CMK (cell line): ENCODE measurements at regions not wholly inside any gene's neighbourhood (a gene's known extent, or its start where the extent isn't known, plus 50 kb on each side); places are given as distances from the start of the nearest gene placed in this dataset.
"Not testable (repeated sequence)": the region's sequence is repeated elsewhere in the genome, so short reads cannot be mapped to it uniquely, and the experiment has no call there.

Experiments used
- DNase-seq: peaks from one replicate; pipeline ENCODE4 v3.0.0-alpha.2; 2010; ENCODE audit warnings: low read depth

GRCh38 chr3:176183181-176183580 lies 1014.1 kb downstream of the TBL1XR1 start:
- no peak for DNase-seq

- no peak for DNase-seq
Observed at GRCh38 chr3:176174060-176174459, 1023.2 kb downstream of the TBL1XR1 start.

- no peak for DNase-seq
Observed at GRCh38 chr3:176172492-176172891, 1024.8 kb downstream of the TBL1XR1 start.

- DNase-seq: no peak
Observed at GRCh38 chr3:176167272-176167671, 1030.0 kb downstream of the TBL1XR1 start.

DNA sequence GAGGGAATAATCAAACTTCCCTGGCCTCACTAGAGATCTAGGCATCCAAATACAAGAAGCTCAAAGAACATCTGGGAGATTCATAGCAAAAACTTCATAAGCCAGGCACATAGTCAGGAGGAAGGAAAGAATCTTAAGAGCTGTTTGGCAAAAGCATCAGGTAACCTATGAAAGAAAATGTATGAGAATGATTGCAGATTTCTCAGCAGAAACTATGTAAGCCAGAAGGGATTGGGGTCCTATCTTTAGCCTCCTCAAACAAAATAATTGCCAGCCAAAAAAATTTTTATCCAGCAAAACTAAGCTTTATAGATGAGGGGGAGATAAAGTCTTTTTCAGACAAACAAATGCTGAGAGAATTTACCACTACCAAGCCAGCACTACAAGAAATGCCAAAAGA lies 1036.3 kb downstream of the TBL1XR1 start:
- DNase-seq: no peak

- DNase-seq: no peak
Observed at GRCh38 chr3:176159796-176160195, 1037.5 kb downstream of the TBL1XR1 start.

DNA sequence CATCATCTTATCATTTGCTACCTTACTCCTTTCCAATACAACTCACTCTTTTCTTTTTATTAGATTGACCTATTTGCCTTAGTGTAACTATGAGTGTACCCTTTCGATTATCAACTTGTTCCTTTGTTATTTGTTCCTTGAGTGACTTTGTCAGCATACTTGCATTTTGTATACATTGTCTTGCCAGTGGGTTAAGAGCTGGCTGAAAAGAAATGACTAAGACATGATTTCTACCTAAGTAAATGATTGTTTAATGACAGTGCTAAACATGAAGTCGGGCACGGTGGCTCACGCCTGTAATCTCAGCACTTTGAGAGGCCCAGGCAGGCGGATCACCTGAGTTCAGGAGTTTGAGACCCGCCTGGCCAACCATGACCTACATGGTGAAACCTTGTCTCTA lies 1042.3 kb downstream of the TBL1XR1 start:
- no peak for DNase-seq

- no peak for DNase-seq
Observed at GRCh38 chr3:176149567-176149966, 1047.7 kb downstream of the TBL1XR1 start.

- DNase-seq: no peak
Observed at GRCh38 chr3:176147251-176147650, 1050.0 kb downstream of the TBL1XR1 start.

DNA sequence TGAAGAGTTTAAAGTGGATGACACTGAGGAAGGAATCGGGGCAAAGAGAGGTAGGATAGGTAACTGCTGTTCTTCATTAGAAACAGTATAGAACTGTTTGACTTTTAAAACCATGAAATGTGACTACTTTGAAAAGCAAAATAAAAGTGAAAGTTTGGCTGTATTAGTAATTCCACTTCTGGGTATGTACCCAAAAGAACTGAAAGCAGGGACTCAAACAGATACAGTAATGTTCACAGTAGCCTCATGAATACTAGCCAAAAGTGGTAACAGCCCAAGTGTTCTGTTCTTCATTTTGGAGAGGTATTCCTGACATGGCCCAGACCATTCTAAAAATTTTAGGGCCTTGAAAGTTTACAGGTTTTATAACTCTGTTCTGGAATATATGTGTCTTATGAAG lies 1055.4 kb downstream of the TBL1XR1 start:
- DNase-seq: no peak

GRCh38 chr3:176120507-176120906 lies 1076.8 kb downstream of the TBL1XR1 start:
- no peak for DNase-seq

DNA sequence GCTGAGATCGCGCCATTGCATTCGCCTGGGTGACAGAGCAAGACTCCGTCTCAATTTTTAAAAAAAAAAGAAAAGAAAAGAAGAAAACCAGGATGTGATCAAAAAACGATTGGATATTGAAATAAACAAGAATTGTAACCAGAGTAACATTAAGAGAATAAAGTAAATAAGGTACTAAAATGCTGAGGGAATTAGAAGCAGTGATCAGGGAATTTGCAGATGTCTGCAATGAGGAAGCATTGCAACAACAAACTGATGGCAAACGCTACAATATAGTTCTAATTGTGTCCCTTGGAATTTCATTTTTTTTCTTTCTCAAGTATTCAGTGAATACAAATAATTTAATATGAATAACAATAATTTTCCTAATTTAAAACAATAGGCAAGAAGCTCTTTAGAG lies 1077.5 kb downstream of the TBL1XR1 start:
- DNase-seq: no peak

DNA sequence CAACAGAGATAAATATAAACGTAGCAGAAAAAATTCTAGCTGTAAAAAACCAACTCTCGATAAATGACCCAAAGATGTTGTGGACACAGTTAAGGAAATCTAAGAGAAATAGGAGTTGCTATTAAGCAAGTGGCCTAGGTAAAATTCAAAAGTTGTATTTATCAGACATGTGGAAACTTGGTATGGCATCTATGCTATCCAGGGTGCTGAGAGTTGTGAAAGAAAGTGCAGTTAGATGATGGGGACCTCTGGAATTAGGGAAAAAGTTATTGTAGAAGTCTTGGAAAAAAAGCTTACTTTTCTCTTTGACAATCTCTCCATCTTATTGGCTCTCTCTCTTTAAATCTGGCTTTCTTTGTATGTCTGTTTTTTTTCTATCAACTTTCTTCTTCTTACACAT lies 1090.9 kb downstream of the TBL1XR1 start:
- DNase-seq: no peak

GRCh38 chr3:176097027-176097426 lies 1100.3 kb downstream of the TBL1XR1 start:
- no peak for DNase-seq

GRCh38 chr3:176093892-176094291 lies 1103.4 kb downstream of the TBL1XR1 start:
- DNase-seq: not testable (repeated sequence)

GRCh38 chr3:176090727-176091126 lies 1106.6 kb downstream of the TBL1XR1 start:
- no peak for DNase-seq

DNA sequence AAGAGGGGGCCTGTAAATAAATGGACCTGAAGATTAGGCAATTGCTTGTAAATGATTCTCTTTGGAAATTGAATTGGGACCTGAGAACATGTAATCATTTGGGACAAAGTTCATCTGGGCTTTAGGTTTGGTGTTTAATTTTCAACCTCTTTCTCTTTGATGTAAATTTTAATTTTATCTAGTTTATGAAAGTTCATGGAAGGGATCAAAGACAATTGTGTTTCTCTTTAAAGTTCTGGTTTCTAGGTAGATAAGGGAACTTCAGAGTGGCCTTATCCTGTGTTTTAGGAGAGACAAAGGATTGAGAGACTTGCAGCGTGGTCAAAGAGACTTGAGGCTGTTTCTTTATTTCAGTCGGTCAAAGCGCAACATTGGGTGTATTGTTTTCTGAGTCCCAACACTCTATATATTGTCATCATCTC lies 1108.3 kb downstream of the TBL1XR1 start:
- DNase-seq: no peak

GRCh38 chr3:176087066-176087697 lies 1110.1 kb downstream of the TBL1XR1 start:
- no peak for DNase-seq

- no peak for DNase-seq
Observed at GRCh38 chr3:176079785-176080184, 1117.5 kb downstream of the TBL1XR1 start.

DNA sequence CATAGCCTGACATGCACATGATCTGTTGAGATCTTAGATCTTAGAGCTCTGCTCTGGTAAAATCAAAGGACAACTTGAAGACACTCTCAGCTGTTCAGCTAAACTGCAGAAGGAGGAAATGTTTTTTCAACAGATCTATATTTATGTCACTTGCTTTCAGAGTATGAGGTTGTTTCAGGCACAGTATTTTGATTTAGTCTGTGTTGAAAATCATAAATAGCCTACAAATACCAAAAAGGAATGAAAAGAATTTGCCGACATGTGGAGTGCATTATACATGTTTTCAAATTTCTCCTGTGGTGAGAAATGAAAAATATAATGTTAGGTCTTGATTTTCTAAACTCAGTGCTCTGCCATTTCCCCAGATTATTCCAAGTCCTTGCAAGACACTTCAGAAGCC lies 1118.4 kb downstream of the TBL1XR1 start:
- no peak for DNase-seq

- no peak for DNase-seq
Observed at GRCh38 chr3:176075491-176075890, 1121.8 kb downstream of the TBL1XR1 start.

GRCh38 chr3:176075046-176075445 lies 1122.2 kb downstream of the TBL1XR1 start:
- DNase-seq: no peak

GRCh38 chr3:176074096-176074495 lies 1123.2 kb downstream of the TBL1XR1 start:
- DNase-seq: no peak

- DNase-seq: no peak
Observed at GRCh38 chr3:176071943-176072342, 1125.3 kb downstream of the TBL1XR1 start.

DNA sequence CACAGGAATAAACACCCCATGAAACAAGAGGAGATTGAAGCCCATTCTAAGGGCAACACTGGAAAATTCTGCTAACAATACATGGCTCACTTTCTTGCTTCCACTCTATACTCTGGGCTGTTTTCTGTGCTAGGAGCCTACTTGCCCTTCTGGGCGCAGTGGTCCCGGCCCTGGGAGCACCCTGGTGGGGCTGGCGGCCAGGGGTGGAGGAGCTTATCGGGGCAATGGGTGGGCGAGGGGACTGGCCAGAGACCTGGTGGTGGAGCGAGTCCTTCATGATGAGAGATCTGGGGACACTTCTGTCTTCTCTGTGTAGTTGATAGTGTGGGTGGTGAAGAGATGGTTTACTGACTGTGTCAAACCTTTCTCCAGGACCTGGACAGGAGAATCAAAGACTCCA lies 1128.5 kb downstream of the TBL1XR1 start:
- no peak for DNase-seq
